Tibial nerve (tissue), 4 donors: ENCODE measurements at regions not wholly inside any gene's neighbourhood (a gene's known extent, or its start where the extent isn't known, plus 50 kb on each side); places are given as distances from the start of the nearest gene placed in this dataset.

Experiments used
- DNase-seq, 2 donors: peaks; one replicate each; pipeline ENCODE4 v3.0.0-alpha.2; 2019; ENCODE audit warnings: low spot score in 2 of 2
- H3K27ac ChIP-seq, 4 donors: fragments of 200-600 bp; sonication (generic) in 3 of 4; one replicate each; pipeline ENCODE4 v1.5.1; 2017 to 2019; ENCODE audit warnings: mild to moderate bottlenecking in 1 of 4
- H3K27me3 ChIP-seq, 2 donors: fragments of 200-600 bp; sonication (generic) in 1 of 2; one replicate each; pipeline versions ENCODE4 v1.5.1 to v1.6.0; 2017 to 2019
- H3K36me3 ChIP-seq, 3 donors: fragments of 200-600 bp; sonication (generic); one replicate each; pipeline ENCODE4 v1.5.1; 2018 to 2019
- H3K4me1 ChIP-seq, 4 donors: fragments of 200-600 bp; sonication (generic) in 3 of 4; one replicate each; pipeline ENCODE4 v1.5.1; 2017 to 2019
- H3K4me3 ChIP-seq, 4 donors: fragments of 200-600 bp; sonication (generic) in 3 of 4; one replicate each; pipeline ENCODE4 v1.5.1; 2017 to 2019; ENCODE audit warnings: mild to moderate bottlenecking in 1 of 4, moderate library complexity in 1 of 4
- H3K9me3 ChIP-seq, 4 donors: fragments of 200-600 bp; sonication (generic) in 3 of 4; one replicate each; pipeline ENCODE4 v1.5.1; 2017 to 2019
- EP300 ChIP-seq, 2 donors: sonication (generic); formaldehyde crosslinking; IDR thresholded peaks; one replicate each; pipeline ENCODE4 v1.6.1; 2017; ENCODE audit warnings: antibody characterized with exemption in 2 of 2, mild to moderate bottlenecking in 1 of 2
- POLR2A ChIP-seq, 2 donors: fragments of 450-650 bp; IDR thresholded peaks; one replicate each; pipeline ENCODE4 v1.6.1; 2017; ENCODE audit warnings: antibody characterized with exemption in 2 of 2, mild to moderate bottlenecking in 2 of 2, moderate library complexity in 2 of 2
- WGBS, 2 donors: methylation state at CpG; one replicate each; pipeline ENCODE4 v1.1.5; 2018; 5-methylcytosine and 5-hydroxymethylcytosine counted together
- TF ChIP-seq, protein P1 (sequence below), 5 experiments: fragments of 200-600 bp in 3 of 5; fragments of 450-650 bp in 2 of 5; sonication (generic) in 3 of 5; IDR thresholded peaks; one replicate each; pipeline ENCODE4 v1.5.1; 2016 to 2019; ENCODE audit warnings: antibody characterized with exemption in 5 of 5, mild to moderate bottlenecking in 3 of 5, moderate library complexity in 2 of 5

DNA sequence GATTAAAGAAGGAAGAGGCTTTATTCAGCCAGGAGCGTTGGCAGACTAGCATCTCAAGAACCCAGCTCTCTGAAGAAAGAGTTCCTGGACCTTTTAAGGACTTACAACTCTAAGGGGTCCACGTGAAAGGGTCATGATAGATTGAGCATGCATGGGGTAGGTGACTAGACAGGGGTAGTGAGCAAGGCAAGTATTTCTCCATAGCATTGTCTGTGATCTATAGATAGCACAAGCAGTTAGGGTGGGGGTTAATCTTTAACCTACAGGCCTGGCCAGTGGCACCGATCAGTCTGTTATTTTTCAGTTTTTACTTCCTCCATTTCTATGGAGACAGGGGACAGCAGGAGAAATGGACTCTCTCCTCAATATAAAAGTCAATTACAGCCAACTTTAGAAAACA, 983.7 kb downstream of the SLITRK1 start:
- H3K36me3 ChIP-seq, result no peaks in the 10 kb centered on the region
- H3K27me3 ChIP-seq, result no peaks in the 10 kb centered on the region
- TF ChIP-seq POLR2A (IDR thresholded peaks at IDR 0.05), result no peak
- TF ChIP-seq, protein P1, sequence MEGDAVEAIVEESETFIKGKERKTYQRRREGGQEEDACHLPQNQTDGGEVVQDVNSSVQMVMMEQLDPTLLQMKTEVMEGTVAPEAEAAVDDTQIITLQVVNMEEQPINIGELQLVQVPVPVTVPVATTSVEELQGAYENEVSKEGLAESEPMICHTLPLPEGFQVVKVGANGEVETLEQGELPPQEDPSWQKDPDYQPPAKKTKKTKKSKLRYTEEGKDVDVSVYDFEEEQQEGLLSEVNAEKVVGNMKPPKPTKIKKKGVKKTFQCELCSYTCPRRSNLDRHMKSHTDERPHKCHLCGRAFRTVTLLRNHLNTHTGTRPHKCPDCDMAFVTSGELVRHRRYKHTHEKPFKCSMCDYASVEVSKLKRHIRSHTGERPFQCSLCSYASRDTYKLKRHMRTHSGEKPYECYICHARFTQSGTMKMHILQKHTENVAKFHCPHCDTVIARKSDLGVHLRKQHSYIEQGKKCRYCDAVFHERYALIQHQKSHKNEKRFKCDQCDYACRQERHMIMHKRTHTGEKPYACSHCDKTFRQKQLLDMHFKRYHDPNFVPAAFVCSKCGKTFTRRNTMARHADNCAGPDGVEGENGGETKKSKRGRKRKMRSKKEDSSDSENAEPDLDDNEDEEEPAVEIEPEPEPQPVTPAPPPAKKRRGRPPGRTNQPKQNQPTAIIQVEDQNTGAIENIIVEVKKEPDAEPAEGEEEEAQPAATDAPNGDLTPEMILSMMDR (IDR thresholded peaks at IDR 0.05), result no peak
- TF ChIP-seq EP300 (IDR thresholded peaks at IDR 0.05), result no peak
- no peaks in the 10 kb centered on the region for H3K4me1 ChIP-seq
- 86 to 93% methylated on average over 3 of the region's 3 CpGs for WGBS, 2 donors
- no peaks in the 10 kb centered on the region for H3K9me3 ChIP-seq
- no peak for DNase-seq
- H3K27ac ChIP-seq, result no peak overlapping the region
- no peak overlapping the region for H3K4me3 ChIP-seq

DNA sequence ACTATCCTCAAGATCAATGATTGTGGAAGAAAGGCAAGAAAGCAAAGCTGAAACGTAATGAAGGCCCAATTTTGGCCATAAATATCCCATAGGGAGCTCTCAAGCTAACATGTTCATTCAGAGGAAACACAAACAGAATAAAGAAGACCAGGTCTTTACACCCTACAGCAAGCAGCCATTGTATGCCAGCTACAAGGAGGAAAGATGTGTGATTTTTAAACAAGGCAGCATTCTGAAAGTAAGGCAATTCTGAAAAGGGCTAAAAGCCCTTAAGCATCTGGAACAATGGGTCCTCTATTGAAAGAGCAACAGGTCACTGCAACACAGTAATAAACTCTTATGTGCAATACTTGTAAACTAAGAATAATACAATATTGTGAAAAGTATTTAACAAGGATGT, 1002.4 kb downstream of the SLITRK1 start:
- TF ChIP-seq EP300 (IDR thresholded peaks at IDR 0.05) (no peak), POLR2A (IDR thresholded peaks at IDR 0.05) (no peak)
- TF ChIP-seq, protein P1 (IDR thresholded peaks at IDR 0.05), result no peak
- Histone ChIP-seq H3K4me1 (no peaks in the 10 kb centered on the region), H3K9me3 (no peaks in the 10 kb centered on the region), H3K27me3 (no peaks in the 10 kb centered on the region), H3K27ac (no peak overlapping the region), H3K4me3 (no peak overlapping the region), H3K36me3 (no peaks in the 10 kb centered on the region)
- 13 to 23% methylated on average over 1 of the region's 1 CpG for WGBS, 2 donors
- no peak for DNase-seq

DNA sequence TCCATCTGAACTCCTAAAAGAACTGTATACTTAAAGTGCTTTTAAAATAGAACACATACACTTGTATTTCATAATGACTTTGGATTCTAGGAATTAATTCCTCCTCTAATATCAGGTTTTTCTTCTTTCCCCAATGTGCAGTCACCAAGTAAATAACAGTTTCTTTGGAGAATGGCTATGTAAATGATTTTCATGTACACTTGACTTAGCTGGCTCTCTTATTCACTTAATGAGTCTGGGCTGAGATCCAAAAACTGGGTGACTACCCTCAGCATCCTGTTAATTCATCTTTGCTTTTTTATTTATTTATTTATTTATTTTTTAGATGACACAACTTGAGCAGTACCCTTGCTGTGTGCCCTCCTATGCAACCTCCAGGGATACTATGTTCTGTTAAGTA, 1003.7 kb downstream of the SLITRK1 start:
- H3K27me3 ChIP-seq, result no peaks in the 10 kb centered on the region
- H3K27ac ChIP-seq, result no peak overlapping the region
- no peak for DNase-seq
- H3K36me3 ChIP-seq, result no peaks in the 10 kb centered on the region
- H3K4me1 ChIP-seq, result no peaks in the 10 kb centered on the region
- H3K4me3 ChIP-seq, result no peak overlapping the region
- no peaks in the 10 kb centered on the region for H3K9me3 ChIP-seq
- TF ChIP-seq POLR2A (IDR thresholded peaks at IDR 0.05), result no peak
- TF ChIP-seq, protein P1 (IDR thresholded peaks at IDR 0.05), result no peak
- no peak for TF ChIP-seq EP300 (IDR thresholded peaks at IDR 0.05)

DNA sequence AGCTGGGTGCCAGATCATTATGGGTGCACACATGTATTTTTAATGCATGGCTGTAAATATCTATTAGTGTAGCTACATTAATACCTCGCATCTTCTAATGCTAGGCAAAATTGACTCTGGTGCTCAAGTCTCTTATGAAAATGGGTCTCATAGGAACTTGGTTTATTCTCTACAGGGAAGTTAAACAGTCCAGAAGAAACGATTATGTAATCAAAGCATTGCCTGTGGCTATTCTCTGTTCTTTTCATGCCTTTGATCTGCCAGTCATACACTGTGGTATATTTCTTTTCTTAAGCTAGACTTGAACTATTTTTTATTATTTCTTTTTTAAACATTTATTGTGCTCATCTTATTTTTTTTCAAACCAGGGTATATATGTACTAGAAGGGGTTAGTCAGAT, 1015.0 kb downstream of the SLITRK1 start:
- TF ChIP-seq EP300 (IDR thresholded peaks at IDR 0.05), result no peak
- TF ChIP-seq POLR2A (IDR thresholded peaks at IDR 0.05), result no peak
- TF ChIP-seq, protein P1 (IDR thresholded peaks at IDR 0.05), result no peak
- Histone ChIP-seq H3K4me1 (no peaks in the 10 kb centered on the region), H3K9me3 (peaks cover 0 to 4% (median 0%) of the 10 kb centered on the region in 4 donors), H3K27me3 (no peaks in the 10 kb centered on the region), H3K27ac (no peak overlapping the region), H3K4me3 (no peak overlapping the region), H3K36me3 (no peaks in the 10 kb centered on the region)
- 45 to 51% methylated on average over 2 of the region's 2 CpGs for WGBS, 2 donors
- DNase-seq, result no peak

DNA sequence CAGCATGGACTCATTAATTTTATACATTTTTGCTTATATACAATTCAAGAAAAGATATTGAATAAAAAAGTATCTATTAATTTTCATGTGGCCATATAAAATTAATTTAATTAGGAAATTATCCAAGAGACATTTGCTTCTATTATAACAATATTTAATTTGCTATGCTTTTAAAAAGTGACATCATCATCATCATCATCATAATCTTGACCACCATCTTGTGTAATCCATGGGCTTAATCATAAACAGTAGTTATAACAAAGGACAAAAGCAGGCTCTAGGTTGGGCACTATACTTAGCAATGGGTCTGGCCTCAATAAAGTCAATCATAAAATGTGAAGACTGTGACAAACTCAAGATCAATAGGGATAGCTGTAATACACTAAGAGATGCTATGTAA, 1031.6 kb downstream of the SLITRK1 start:
- Histone ChIP-seq H3K27me3 (no peaks in the 10 kb centered on the region), H3K27ac (no peak overlapping the region), H3K36me3 (no peaks in the 10 kb centered on the region), H3K4me3 (no peak overlapping the region), H3K9me3 (no peaks in the 10 kb centered on the region), H3K4me1 (no peaks in the 10 kb centered on the region)
- TF ChIP-seq POLR2A (IDR thresholded peaks at IDR 0.05), result no peak
- TF ChIP-seq EP300 (IDR thresholded peaks at IDR 0.05), result no peak
- TF ChIP-seq, protein P1 (IDR thresholded peaks at IDR 0.05), result no peak
- no peak for DNase-seq
